Memory B cell (primary cell): ENCODE measurements at regions not wholly inside any gene's neighbourhood (a gene's known extent, or its start where the extent isn't known, plus 50 kb on each side); places are given as distances from the start of the nearest gene placed in this dataset.

Experiments used
- ATAC-seq: fragments of 150-1000 bp; cut with Tn5 transposase; 2 replicates; pipeline ENCODE4 v1.10.0; 2021; ENCODE audit warnings: low read depth, mild to moderate bottlenecking, moderate library complexity
- DNase-seq, 2 donors: peaks; one replicate each; pipeline ENCODE4 v3.0.0; 2022; ENCODE audit warnings: low spot score in 2 of 2
- H3K27ac Mint-ChIP-seq: one replicate; pipeline ENCODE4 v1.8.0; 2022; ENCODE audit warnings: mild to moderate bottlenecking, moderate library complexity, mixed read lengths
- H3K27me3 Mint-ChIP-seq: one replicate; pipeline ENCODE4 v1.8.0; 2022; ENCODE audit warnings: mixed read lengths
- H3K36me3 Mint-ChIP-seq: one replicate; pipeline ENCODE4 v1.8.0; 2022; ENCODE audit warnings: mild to moderate bottlenecking, mixed read lengths
- H3K4me1 Mint-ChIP-seq: one replicate; pipeline ENCODE4 v1.8.0; 2022; ENCODE audit warnings: mixed read lengths
- H3K4me3 Mint-ChIP-seq: one replicate; pipeline ENCODE4 v1.8.0; 2022; ENCODE audit warnings: mild to moderate bottlenecking, moderate library complexity, mixed read lengths
- H3K9me3 Mint-ChIP-seq: one replicate; pipeline ENCODE4 v1.8.0; 2022; ENCODE audit warnings: mixed read lengths

- Mint-ChIP-seq H3K27ac (no peak overlapping the region), H3K4me1 (peaks cover 19% of the 10 kb centered on the region), H3K4me3 (peak overlapping the region; percentile 78), H3K27me3 (peaks cover 23% of the 10 kb centered on the region), H3K36me3 (no peaks in the 10 kb centered on the region), H3K9me3 (no peaks in the 10 kb centered on the region)
- peak; percentile 52 for ATAC-seq
- no peak for DNase-seq
Measured at GRCh38 chr9:107637421-107638420, 148.2 kb upstream of the KLF4 start.

- H3K4me3 Mint-ChIP-seq, result peak overlapping the region; percentile 33
- no peaks in the 10 kb centered on the region for H3K36me3 Mint-ChIP-seq
- H3K9me3 Mint-ChIP-seq, result no peaks in the 10 kb centered on the region
- peaks cover 28% of the 10 kb centered on the region for H3K27me3 Mint-ChIP-seq
- peaks cover 19% of the 10 kb centered on the region for H3K4me1 Mint-ChIP-seq
- no peak for ATAC-seq
- DNase-seq, result no peak
- H3K27ac Mint-ChIP-seq, result peak overlapping the region; percentile 19
Measured at GRCh38 chr9:107636571-107637381, 147.2 kb upstream of the KLF4 start.

- no peak for ATAC-seq
Measured at GRCh38 chr9:107635803-107636174, 146.2 kb upstream of the KLF4 start.

GRCh38 chr9:107635101-107635802, 145.7 kb upstream of the KLF4 start:
- DNase-seq (no peak), ATAC-seq (no peak)
- Mint-ChIP-seq H3K9me3 (no peaks in the 10 kb centered on the region), H3K27ac (no peak overlapping the region), H3K4me1 (peaks cover 19% of the 10 kb centered on the region), H3K4me3 (no peak overlapping the region), H3K27me3 (peaks cover 23% of the 10 kb centered on the region), H3K36me3 (no peaks in the 10 kb centered on the region)

More at GRCh38 chr9:107635803-107636174, 146.2 kb upstream of the KLF4 start:
- Mint-ChIP-seq H3K36me3 (no peaks in the 10 kb centered on the region), H3K27ac (no peak overlapping the region), H3K9me3 (no peaks in the 10 kb centered on the region), H3K27me3 (peaks cover 26% of the 10 kb centered on the region), H3K4me1 (peaks cover 19% of the 10 kb centered on the region), H3K4me3 (no peak overlapping the region)
- DNase-seq, result no peak

- no peak overlapping the region for H3K27ac Mint-ChIP-seq
- H3K36me3 Mint-ChIP-seq, result no peaks in the 10 kb centered on the region
- ATAC-seq (no peak), DNase-seq (no peak)
- H3K27me3 Mint-ChIP-seq, result peaks cover 23% of the 10 kb centered on the region
- H3K9me3 Mint-ChIP-seq, result no peaks in the 10 kb centered on the region
- no peak overlapping the region for H3K4me3 Mint-ChIP-seq
- H3K4me1 Mint-ChIP-seq, result peaks cover 14% of the 10 kb centered on the region
Measured at GRCh38 chr9:107633406-107633805, 143.8 kb upstream of the KLF4 start.

GRCh38 chr9:107632661-107633060, 143.1 kb upstream of the KLF4 start:
- no peak for ATAC-seq
- Mint-ChIP-seq H3K4me3 (no peak overlapping the region), H3K4me1 (peaks cover 11% of the 10 kb centered on the region), H3K36me3 (no peaks in the 10 kb centered on the region), H3K27ac (no peak overlapping the region), H3K27me3 (peaks cover 20% of the 10 kb centered on the region), H3K9me3 (no peaks in the 10 kb centered on the region)
- no peak for DNase-seq

- H3K4me3 Mint-ChIP-seq, result no peak overlapping the region
- ATAC-seq, result no peak
- H3K4me1 Mint-ChIP-seq, result peaks cover 11% of the 10 kb centered on the region
- no peak for DNase-seq
- peaks cover 20% of the 10 kb centered on the region for H3K27me3 Mint-ChIP-seq
- H3K9me3 Mint-ChIP-seq, result no peaks in the 10 kb centered on the region
- H3K27ac Mint-ChIP-seq, result no peak overlapping the region
- no peaks in the 10 kb centered on the region for H3K36me3 Mint-ChIP-seq
Measured at GRCh38 chr9:107632216-107632615, 142.6 kb upstream of the KLF4 start.

- Mint-ChIP-seq H3K9me3 (no peaks in the 10 kb centered on the region), H3K27ac (no peak overlapping the region), H3K4me1 (peaks cover 8% of the 10 kb centered on the region), H3K27me3 (peaks cover 17% of the 10 kb centered on the region), H3K36me3 (no peaks in the 10 kb centered on the region), H3K4me3 (no peak overlapping the region)
- ATAC-seq, result no peak
- no peak for DNase-seq
Measured at GRCh38 chr9:107631788-107632187, 142.2 kb upstream of the KLF4 start.

- DNase-seq, result no peak
- Mint-ChIP-seq H3K9me3 (no peaks in the 10 kb centered on the region), H3K27me3 (peaks cover 17% of the 10 kb centered on the region), H3K27ac (no peak overlapping the region), H3K4me1 (no peaks in the 10 kb centered on the region), H3K36me3 (no peaks in the 10 kb centered on the region), H3K4me3 (no peak overlapping the region)
- no peak for ATAC-seq
Measured at GRCh38 chr9:107630156-107630555, 140.6 kb upstream of the KLF4 start.

GRCh38 chr9:107628444-107628843, 138.9 kb upstream of the KLF4 start:
- Mint-ChIP-seq H3K4me1 (no peaks in the 10 kb centered on the region), H3K36me3 (no peaks in the 10 kb centered on the region), H3K27me3 (peaks cover 19% of the 10 kb centered on the region), H3K27ac (no peak overlapping the region), H3K9me3 (no peaks in the 10 kb centered on the region), H3K4me3 (no peak overlapping the region)
- no peak for DNase-seq
- no peak for ATAC-seq

- H3K4me3 Mint-ChIP-seq, result no peak overlapping the region
- H3K36me3 Mint-ChIP-seq, result no peaks in the 10 kb centered on the region
- DNase-seq (no peak), ATAC-seq (no peak)
- H3K27ac Mint-ChIP-seq, result no peak overlapping the region
- no peaks in the 10 kb centered on the region for H3K4me1 Mint-ChIP-seq
- H3K9me3 Mint-ChIP-seq, result no peaks in the 10 kb centered on the region
- peaks cover 19% of the 10 kb centered on the region for H3K27me3 Mint-ChIP-seq
Measured at GRCh38 chr9:107627781-107628180, 138.2 kb upstream of the KLF4 start.

GRCh38 chr9:107626118-107626517, 136.5 kb upstream of the KLF4 start:
- no peak overlapping the region for H3K27ac Mint-ChIP-seq
- H3K4me3 Mint-ChIP-seq, result no peak overlapping the region
- DNase-seq (no peak), ATAC-seq (no peak)
- H3K9me3 Mint-ChIP-seq, result no peaks in the 10 kb centered on the region
- peaks cover 13% of the 10 kb centered on the region for H3K27me3 Mint-ChIP-seq
- no peaks in the 10 kb centered on the region for H3K36me3 Mint-ChIP-seq
- H3K4me1 Mint-ChIP-seq, result no peaks in the 10 kb centered on the region

- peaks cover 13% of the 10 kb centered on the region for H3K27me3 Mint-ChIP-seq
- ATAC-seq, result no peak
- no peak overlapping the region for H3K4me3 Mint-ChIP-seq
- H3K9me3 Mint-ChIP-seq, result no peaks in the 10 kb centered on the region
- H3K27ac Mint-ChIP-seq, result no peak overlapping the region
- H3K36me3 Mint-ChIP-seq, result no peaks in the 10 kb centered on the region
- DNase-seq, result no peak
- H3K4me1 Mint-ChIP-seq, result no peaks in the 10 kb centered on the region
Measured at GRCh38 chr9:107625383-107625984, 135.9 kb upstream of the KLF4 start.
